Stimulated activated CD4-positive, alpha-beta T cell treated with anti-CD3 and anti-CD28 coated beads, TNF-alpha, amount 100 ng/mL, for 4 hours (primary cell): ENCODE measurements at regions not wholly inside any gene's neighbourhood (a gene's known extent, or its start where the extent isn't known, plus 50 kb on each side); places are given as distances from the start of the nearest gene placed in this dataset.

Source experiments
- DNase-seq, 3 experiments: peaks; one replicate each; pipeline ENCODE4 v3.0.0-alpha.2; 2020; ENCODE audit warnings: low read depth in 3 of 3

- DNase-seq: no peak
These were observed 211.2 kb downstream of the SETD4 start for GRCh38 chr21:35849144-35849543.

DNA sequence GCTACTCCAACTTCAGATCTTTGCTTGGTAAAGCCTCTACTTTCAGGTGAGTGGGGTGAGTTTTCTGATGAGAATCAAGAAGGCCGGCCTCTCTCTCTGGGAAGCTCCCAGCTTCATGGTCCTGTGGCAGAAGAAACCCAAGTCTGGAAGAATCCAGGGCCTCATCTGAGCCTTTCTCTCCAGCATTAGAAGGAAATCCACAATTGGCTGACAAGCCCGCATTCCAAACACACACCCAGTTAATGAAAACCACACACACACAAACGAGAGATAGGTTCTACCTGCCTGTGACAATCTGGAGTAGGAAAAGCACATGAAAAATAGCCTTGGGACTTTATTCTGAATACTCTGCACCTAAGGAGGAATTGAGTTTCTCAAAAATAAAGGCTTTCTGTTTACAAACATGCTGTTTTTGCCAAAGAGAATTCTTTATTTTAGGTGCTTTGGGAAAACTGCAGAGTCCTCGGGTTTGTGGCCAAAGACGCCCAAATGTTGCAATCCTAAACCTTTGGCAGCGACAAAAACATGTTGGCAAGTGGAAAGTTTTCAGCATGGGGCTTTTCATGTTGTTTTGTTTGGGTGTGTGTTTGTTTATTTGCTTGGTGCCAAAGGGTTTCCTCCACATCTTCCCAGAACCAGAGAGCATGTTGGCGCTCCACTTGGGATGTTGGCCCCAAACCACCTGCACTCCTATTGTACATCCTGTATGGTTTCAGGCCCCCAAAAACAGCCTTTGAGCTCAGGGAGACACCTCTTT lies 216.2 kb downstream of the SETD4 start:
- no peak for DNase-seq

- no peak for DNase-seq
These were observed 219.4 kb downstream of the SETD4 start for GRCh38 chr21:35840949-35841348.

DNA sequence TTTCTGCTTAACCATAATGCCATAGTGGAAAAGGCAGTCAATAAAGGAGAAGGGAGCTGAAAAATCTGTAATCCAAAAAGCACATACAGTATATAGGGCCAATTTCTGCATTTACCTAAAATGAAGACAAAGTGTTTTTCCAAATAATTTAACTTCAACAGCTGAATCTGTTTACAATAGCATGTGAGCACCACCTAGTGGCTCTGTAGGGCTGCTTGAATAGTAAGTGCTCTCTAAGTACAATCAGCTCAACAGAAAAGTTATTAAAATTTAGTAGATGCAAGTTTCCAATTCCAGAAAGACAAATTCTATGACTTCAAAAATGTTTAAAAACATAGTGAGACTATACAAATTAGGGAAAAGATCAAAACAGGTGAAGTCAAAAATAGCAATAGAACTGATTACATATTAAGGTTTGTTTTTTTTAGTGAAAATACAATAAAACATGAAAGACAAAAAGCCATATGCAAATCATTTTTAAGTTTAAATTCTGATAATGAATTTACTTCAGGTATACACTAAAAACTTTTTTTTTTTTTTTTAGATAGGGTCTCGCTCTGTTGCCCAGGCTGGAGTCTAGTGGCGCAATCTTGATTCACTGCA lies 220.0 kb downstream of the SETD4 start:
- peak in 1 of 3 experiments; percentile 10 for DNase-seq

DNA sequence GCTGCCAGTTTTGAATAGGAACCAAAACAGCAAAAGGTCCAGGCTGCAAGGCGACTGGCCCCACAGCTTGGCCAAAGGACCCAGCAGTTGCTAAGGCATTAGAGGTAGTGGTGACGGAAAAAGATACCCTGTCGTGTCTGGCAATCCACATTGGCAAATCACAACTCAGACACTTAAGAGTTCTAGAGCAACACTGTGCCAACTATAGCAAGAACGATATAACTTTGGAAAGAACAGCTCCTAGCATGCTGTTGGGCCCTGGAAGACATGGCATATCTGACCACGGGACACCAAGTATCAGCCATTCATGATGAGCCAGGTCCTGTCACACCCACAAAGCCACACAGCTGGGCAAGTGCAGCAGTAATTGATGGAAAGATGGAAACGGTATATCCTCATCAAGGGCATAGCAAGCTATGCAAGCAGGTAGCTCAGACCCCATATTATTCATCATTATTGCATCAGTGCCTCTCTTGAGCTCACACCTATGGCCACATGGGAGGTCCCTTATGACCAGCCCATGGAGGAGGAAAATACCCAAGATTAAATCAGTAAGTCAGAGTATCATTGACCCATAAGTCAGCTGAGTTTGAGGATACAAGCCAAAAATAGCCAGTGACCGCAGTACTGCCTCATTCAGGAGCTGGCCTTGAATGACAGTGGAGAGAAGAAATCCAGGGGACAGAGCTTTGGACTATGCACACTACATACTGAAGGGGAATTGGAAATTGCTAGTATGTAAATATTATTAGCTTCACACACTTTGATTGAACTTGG lies 221.2 kb downstream of the SETD4 start:
- DNase-seq: no peak

DNA sequence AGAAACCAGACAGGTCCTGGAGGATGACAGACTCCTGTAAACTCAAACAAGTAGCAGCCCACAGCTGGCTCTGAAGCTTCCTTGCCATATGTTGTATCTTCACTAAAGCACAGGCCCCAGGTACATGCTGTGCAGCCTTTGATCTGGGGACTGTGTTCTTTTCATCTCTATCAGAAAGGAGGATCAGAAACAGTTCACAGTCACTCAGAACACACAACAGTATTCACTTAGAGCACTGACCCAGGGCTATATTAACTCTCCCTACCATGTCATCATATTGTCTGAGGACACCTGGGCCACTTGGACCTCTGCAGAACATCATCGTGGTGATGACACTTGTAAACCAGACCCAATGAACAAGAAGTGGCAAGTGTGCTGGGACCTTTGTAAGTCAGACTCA lies 222.0 kb downstream of the SETD4 start:
- DNase-seq: no peak

DNA sequence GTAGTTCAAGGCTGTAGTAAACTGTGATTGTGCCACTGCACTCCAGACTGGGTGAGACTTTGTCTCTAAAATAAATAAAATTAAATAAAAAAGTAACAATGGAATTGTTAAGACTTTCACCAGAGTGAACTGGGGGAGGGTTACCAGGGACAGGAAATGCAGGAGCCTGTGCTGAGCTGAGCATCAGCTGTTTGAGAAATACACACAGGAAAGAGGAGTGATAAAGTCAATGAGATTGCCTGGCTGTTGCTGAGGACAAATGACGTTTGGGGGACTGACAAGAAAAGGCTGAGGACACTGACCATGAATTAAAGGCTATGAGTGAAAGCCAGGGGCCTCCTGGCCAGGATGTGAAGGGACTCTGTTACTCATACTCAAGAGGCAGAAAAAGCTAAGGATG lies 226.3 kb downstream of the SETD4 start:
- no peak for DNase-seq

GRCh38 chr21:35833388-35833787 lies 226.9 kb downstream of the SETD4 start:
- DNase-seq: no peak

DNA sequence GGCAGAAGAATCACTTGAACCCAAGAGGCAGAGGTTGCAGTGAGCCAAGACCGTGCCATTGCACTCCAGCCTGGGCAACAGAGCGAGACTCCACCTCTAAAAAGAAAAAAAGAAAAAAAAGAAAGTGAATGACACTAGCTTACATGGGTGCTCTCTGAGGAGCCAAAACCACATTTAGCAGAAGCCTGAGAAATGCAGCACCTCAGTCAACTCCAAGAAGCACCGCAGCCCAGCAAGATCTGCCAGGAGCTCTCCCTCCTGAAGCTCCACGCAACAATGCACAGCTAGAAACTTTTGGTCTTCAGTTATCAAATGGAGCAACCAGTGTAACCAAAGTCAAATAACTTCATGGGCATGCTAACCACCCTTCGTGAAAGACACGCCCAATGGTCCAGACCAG lies 229.1 kb downstream of the SETD4 start:
- DNase-seq: no peak

- DNase-seq: no peak
These were observed 231.3 kb downstream of the SETD4 start for GRCh38 chr21:35829067-35829466.

DNA sequence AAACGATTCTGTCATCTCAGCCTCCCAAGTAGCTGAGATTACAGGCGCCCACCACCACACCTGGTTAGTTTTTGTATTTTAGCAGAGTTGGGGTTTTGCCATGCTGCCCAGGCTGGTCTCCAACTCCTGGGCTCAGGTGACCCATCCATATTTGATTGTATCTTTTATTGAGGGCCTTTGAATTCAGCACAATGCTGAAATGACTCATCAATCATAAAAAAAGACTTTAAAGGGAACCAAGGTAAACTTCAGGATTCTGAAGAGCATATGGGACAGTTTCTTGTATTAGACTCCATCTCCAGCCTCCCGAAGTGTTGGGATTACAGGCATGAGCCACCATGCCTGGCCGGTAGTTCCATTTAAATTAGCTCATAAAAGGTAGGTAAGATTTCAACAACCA lies 232.2 kb downstream of the SETD4 start:
- DNase-seq: no peak

- no peak for DNase-seq
These were observed 233.3 kb downstream of the SETD4 start for GRCh38 chr21:35827004-35827403.

DNA sequence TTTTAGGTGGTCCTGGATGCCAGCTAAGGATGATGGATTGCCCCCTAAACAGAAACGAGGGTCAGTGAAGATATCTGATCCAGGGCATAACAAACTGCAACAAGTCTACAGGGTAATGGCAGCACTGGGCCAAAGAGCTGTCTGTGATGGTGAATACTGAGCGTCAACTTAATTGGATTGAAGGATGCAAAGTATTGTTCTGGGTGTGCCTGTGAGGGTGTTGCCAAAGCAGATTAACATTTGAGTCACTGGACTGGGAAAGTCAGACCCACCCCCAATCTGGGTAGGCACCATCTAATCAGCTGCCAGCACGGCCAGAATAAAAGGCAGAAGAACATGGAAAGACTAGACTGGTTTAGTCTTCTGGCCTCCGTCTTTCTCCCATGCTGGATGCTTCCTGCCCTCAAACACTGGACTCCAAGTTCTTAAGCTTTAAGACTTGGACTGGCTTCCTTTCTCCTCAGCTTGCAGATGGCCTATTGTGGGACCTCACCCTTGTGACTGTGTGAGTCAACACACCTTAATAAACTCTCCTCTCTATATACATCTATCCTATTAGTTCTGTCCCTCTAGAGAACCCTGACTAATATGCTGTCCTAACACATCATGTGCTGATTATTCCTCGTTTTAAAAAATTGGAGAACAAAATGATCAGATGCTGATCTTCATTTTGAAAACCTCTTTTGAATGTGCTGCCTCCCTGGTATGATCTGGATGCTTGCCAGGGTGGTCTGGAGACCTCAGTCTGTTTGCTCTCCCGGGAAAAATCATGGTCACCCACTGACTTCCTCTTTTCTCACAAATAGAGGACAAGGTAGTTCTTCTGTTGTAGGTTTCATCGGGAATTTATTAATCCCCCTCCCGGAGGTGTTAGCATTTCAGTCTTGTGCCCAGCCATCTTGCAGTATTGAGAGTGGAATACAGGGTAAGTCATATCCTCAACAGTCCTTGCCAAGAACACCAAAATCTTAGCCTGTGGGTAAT lies 234.7 kb downstream of the SETD4 start:
- no peak for DNase-seq

GRCh38 chr21:35824136-35824535 lies 236.2 kb downstream of the SETD4 start:
- no peak for DNase-seq

- no peak for DNase-seq
These were observed 241.2 kb downstream of the SETD4 start for GRCh38 chr21:35819134-35819533.

DNA sequence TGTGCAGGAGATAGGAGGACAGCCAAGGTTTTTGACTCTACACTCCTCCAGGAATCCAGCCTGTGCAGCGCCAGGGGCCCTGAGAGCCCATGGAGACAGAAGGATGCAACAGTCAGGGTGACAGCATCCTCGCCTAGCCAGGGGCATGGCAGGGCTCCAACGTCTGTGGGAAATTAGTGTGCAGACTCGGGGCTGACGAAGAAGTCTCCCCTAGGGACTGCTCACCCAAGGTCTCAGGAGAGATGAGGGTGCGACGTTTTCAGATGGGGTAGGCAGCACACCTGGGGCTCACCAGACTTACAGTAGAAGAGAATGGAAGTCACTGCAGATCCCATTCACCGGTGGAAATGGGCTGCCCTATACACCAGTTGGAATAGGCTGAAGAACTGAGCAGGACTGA lies 241.7 kb downstream of the SETD4 start:
- DNase-seq: no peak

DNA sequence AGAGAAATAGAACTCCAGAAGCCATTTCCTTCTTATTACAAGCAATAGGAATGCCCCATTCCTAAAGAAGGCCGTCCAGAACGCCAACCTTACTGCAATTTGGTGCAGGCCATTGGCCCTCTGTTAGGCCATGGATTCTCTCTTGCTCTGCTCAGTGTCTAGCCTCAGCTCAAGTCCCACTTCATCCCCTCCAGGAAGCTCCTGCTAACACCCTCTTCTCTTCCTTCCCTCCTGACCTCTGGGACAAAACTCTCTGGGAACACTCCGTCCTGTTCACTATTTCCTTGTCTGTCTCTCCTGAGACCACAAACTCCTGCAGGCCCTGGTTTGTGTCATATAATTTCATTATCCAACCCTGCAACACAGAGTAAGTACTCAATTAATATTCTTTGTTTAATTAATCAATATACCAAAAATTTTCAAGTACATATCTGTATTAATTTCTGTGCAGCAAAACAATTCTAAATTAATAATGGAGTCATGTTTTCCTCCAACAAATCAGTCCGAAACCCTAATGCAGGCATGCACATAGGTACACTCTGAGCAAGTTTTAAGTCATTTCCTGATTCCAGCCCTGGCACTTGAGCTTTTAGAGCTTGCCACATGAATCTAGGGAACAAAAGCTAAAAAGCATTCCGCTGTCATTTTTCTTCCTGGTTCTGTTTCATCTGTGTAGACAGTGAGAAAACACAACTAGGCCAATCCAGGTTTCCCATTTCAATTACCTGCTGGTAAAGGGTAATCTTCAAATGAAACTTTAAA lies 245.3 kb downstream of the SETD4 start:
- DNase-seq: no peak

DNA sequence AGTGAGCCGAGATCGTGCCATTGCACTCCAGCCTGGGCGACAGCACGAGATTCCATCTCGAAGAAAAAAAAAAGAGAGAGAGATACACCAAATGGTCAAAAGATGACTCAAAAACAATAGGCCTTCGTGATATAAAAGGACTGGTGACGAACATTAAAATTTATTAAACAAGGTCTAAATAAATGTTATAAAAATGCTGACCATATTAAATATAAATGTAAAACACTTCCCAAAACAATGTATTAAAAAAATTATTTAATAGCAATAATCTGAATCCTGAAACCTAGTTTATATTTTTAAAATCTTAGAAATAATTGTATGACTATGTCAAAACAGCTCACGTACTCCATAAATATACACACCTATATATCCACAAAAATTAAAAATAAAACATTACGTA lies 247.6 kb downstream of the SETD4 start:
- no peak for DNase-seq

- DNase-seq: no peak
These were observed 249.0 kb downstream of the SETD4 start for GRCh38 chr21:35811191-35811806.

- DNase-seq: no peak
These were observed 249.8 kb downstream of the SETD4 start for GRCh38 chr21:35810431-35810970.
